GM23338 (cell line): ENCODE measurements at regions not wholly inside any gene's neighbourhood (a gene's known extent, or its start where the extent isn't known, plus 50 kb on each side); places are given as distances from the start of the nearest gene placed in this dataset.

Experiments used
- ATAC-seq: fragments of 200-7000 bp; cut with Tn5 transposase; 3 replicates; pipeline ENCODE4 v1.9.1; 2020
- DNase-seq: peaks from one replicate; pipeline ENCODE4 v3.0.0-alpha.2; 2015; ENCODE audit warnings: low spot score
- H2AFZ ChIP-seq: fragments of 200-600 bp; sonication (generic); 2 replicates; pipeline ENCODE4 v1.8.0; 2016; ENCODE audit warnings: antibody characterized with exemption, mild to moderate bottlenecking, moderate library complexity
- H3F3A ChIP-seq: fragments of 200-600 bp; sonication (generic); replicated peaks from 2 replicates; pipeline ENCODE4 v1.8.0; 2017; ENCODE audit warnings: antibody characterized with exemption, mixed run types, low read depth
- H3K27ac ChIP-seq: fragments of 200-600 bp; sonication (generic); 2 replicates; pipeline ENCODE4 v1.6.1; 2016; ENCODE audit warnings: low read depth
- H3K27me3 ChIP-seq: fragments of 200-600 bp; sonication (generic); 2 replicates; pipeline ENCODE4 v1.8.0; 2016; ENCODE audit warnings: mild to moderate bottlenecking, mixed run types, moderate library complexity; ENCODE audit not compliant: insufficient read depth
- H3K36me3 ChIP-seq: fragments of 200-600 bp; sonication (generic); 2 replicates; pipeline ENCODE4 v1.8.0; 2016; ENCODE audit warnings: mild to moderate bottlenecking; ENCODE audit not compliant: insufficient read depth
- H3K4me1 ChIP-seq: fragments of 200-600 bp; sonication (generic); 2 replicates; pipeline ENCODE4 v1.8.0; 2016; ENCODE audit warnings: mild to moderate bottlenecking, moderate library complexity; ENCODE audit not compliant: insufficient read depth
- H3K4me2 ChIP-seq: fragments of 200-600 bp; sonication (generic); 2 replicates; pipeline ENCODE4 v1.7.1; 2017; ENCODE audit warnings: mixed run types
- H3K4me3 ChIP-seq: fragments of 200-600 bp; sonication (generic); 2 replicates; pipeline ENCODE4 v1.6.1; 2016; ENCODE audit warnings: mixed run types
- H3K79me2 ChIP-seq: fragments of 200-600 bp; sonication (generic); replicated peaks from 2 replicates; pipeline ENCODE4 v1.8.0; 2017; ENCODE audit warnings: mild to moderate bottlenecking; ENCODE audit not compliant: insufficient read depth
- H3K9me2 ChIP-seq: fragments of 200-600 bp; sonication (generic); 2 replicates; pipeline ENCODE4 v1.8.0; 2017; ENCODE audit not compliant: insufficient read depth
- H4K20me1 ChIP-seq: fragments of 200-600 bp; sonication (generic); replicated peaks from 2 replicates; pipeline ENCODE4 v1.8.0; 2017; ENCODE audit warnings: mild to moderate bottlenecking; ENCODE audit not compliant: insufficient read depth
- H3K27ac Mint-ChIP-seq: 2 replicates; pipeline ENCODE4 v1.8.0; 2020; ENCODE audit warnings: inconsistent platforms, mild to moderate bottlenecking, moderate library complexity, mixed read lengths
- H3K27me3 Mint-ChIP-seq: 3 replicates; pipeline ENCODE4 v1.8.0; 2022; ENCODE audit warnings: low read depth, mild to moderate bottlenecking, moderate library complexity, mixed read lengths, inconsistent platforms; ENCODE audit not compliant: insufficient read depth, poor library complexity
- H3K36me3 Mint-ChIP-seq: 3 replicates; pipeline ENCODE4 v1.8.0; 2021; ENCODE audit warnings: low read depth, mild to moderate bottlenecking, inconsistent platforms, moderate library complexity, mixed read lengths
- H3K4me1 Mint-ChIP-seq: 3 replicates; pipeline ENCODE4 v1.8.0; 2020; ENCODE audit warnings: mild to moderate bottlenecking, inconsistent platforms, mixed read lengths
- H3K4me3 Mint-ChIP-seq: 3 replicates; pipeline ENCODE4 v1.8.0; 2021; ENCODE audit warnings: moderate library complexity, mild to moderate bottlenecking, inconsistent platforms, mixed read lengths
- H3K9me3 Mint-ChIP-seq: 3 replicates; pipeline ENCODE4 v1.8.0; 2020; ENCODE audit warnings: moderate library complexity, mild to moderate bottlenecking, inconsistent platforms, mixed read lengths
- CREB1 ChIP-seq: fragments of 250-450 bp; sonication (Bioruptor Pico); IDR thresholded peaks from 2 replicates; pipeline ENCODE4 v1.5.0; 2020; ENCODE audit warnings: low read depth, mild to moderate bottlenecking, moderate library complexity
- EZH2 ChIP-seq: fragments of 200-600 bp; sonication (generic); IDR thresholded peaks from one replicate; pipeline ENCODE4 v1.8.0; 2017; ENCODE audit warnings: antibody characterized with exemption, mild to moderate bottlenecking, low read depth; ENCODE audit not compliant: unreplicated experiment
- EZH2phosphoT487 ChIP-seq: fragments of 200-600 bp; sonication (generic); IDR thresholded peaks from one replicate; pipeline ENCODE4 v1.8.1; 2018; ENCODE audit warnings: antibody characterized with exemption; ENCODE audit not compliant: unreplicated experiment
- JUNB ChIP-seq: IDR thresholded peaks from one replicate; pipeline ENCODE4 v1.6.1; 2016; ENCODE audit warnings: antibody characterized with exemption; ENCODE audit not compliant: unreplicated experiment
- POLR2AphosphoS5 ChIP-seq: IDR thresholded peaks from 2 replicates; pipeline ENCODE4 v1.6.1; 2016; ENCODE audit warnings: antibody characterized with exemption, low read depth
- ZNF114 ChIP-seq: fragments of 250-450 bp; sonication (Bioruptor Pico); IDR thresholded peaks from 2 replicates; pipeline ENCODE4 v1.5.0; 2020; ENCODE audit warnings: mild to moderate bottlenecking, moderate library complexity
- ZNF331 ChIP-seq: fragments of 250-450 bp; sonication (Bioruptor Pico); IDR thresholded peaks from 2 replicates; pipeline ENCODE4 v1.5.0; 2020; ENCODE audit warnings: low read depth, mild to moderate bottlenecking, moderate library complexity
- TF ChIP-seq, protein P1 (sequence below): fragments of 250-450 bp; sonication (Bioruptor Pico); IDR thresholded peaks from 2 replicates; pipeline ENCODE4 v1.5.0; 2020; ENCODE audit warnings: mild to moderate bottlenecking, moderate library complexity
- TF ChIP-seq, protein P2 (sequence below): IDR thresholded peaks from 2 replicates; pipeline ENCODE4 v1.6.1; 2016; ENCODE audit warnings: antibody characterized with exemption

GRCh38 chr2:109998-110397, 63.7 kb upstream of the FAM110C start:
- no peaks in the 10 kb centered on the region for H3K27me3 ChIP-seq
- Mint-ChIP-seq H3K27ac (no peak overlapping the region), H3K36me3 (peaks cover 5% of the 10 kb centered on the region; the same call in 2 of the 3 replicates), H3K27me3 (no peaks in the 10 kb centered on the region), H3K4me1 (peaks cover 15% of the 10 kb centered on the region), H3K4me3 (no peak overlapping the region), H3K9me3 (peaks cover 16% of the 10 kb centered on the region)
- no peaks in the 10 kb centered on the region for H4K20me1 ChIP-seq
- H2AFZ ChIP-seq = no peak overlapping the region
- H3F3A ChIP-seq = no peaks in the 10 kb centered on the region
- no peaks in the 10 kb centered on the region for H3K9me2 ChIP-seq
- no peak for DNase-seq
- H3K4me2 ChIP-seq = no peak overlapping the region
- no peak overlapping the region for H3K27ac ChIP-seq
- no peak for ATAC-seq
- no peaks in the 10 kb centered on the region for H3K79me2 ChIP-seq
- H3K4me3 ChIP-seq = no peak overlapping the region
- H3K4me1 ChIP-seq = peaks cover 9% of the 10 kb centered on the region
- no peaks in the 10 kb centered on the region for H3K36me3 ChIP-seq
- TF ChIP-seq EZH2 (no peak), JUNB (no peak), ZNF114 (CRISPR knock-in tag) (no peak), ZNF331 (no peak), CREB1 (CRISPR knock-in tag) (no peak), POLR2AphosphoS5 (no peak), EZH2phosphoT487 (no peak)
- TF ChIP-seq, protein P1, sequence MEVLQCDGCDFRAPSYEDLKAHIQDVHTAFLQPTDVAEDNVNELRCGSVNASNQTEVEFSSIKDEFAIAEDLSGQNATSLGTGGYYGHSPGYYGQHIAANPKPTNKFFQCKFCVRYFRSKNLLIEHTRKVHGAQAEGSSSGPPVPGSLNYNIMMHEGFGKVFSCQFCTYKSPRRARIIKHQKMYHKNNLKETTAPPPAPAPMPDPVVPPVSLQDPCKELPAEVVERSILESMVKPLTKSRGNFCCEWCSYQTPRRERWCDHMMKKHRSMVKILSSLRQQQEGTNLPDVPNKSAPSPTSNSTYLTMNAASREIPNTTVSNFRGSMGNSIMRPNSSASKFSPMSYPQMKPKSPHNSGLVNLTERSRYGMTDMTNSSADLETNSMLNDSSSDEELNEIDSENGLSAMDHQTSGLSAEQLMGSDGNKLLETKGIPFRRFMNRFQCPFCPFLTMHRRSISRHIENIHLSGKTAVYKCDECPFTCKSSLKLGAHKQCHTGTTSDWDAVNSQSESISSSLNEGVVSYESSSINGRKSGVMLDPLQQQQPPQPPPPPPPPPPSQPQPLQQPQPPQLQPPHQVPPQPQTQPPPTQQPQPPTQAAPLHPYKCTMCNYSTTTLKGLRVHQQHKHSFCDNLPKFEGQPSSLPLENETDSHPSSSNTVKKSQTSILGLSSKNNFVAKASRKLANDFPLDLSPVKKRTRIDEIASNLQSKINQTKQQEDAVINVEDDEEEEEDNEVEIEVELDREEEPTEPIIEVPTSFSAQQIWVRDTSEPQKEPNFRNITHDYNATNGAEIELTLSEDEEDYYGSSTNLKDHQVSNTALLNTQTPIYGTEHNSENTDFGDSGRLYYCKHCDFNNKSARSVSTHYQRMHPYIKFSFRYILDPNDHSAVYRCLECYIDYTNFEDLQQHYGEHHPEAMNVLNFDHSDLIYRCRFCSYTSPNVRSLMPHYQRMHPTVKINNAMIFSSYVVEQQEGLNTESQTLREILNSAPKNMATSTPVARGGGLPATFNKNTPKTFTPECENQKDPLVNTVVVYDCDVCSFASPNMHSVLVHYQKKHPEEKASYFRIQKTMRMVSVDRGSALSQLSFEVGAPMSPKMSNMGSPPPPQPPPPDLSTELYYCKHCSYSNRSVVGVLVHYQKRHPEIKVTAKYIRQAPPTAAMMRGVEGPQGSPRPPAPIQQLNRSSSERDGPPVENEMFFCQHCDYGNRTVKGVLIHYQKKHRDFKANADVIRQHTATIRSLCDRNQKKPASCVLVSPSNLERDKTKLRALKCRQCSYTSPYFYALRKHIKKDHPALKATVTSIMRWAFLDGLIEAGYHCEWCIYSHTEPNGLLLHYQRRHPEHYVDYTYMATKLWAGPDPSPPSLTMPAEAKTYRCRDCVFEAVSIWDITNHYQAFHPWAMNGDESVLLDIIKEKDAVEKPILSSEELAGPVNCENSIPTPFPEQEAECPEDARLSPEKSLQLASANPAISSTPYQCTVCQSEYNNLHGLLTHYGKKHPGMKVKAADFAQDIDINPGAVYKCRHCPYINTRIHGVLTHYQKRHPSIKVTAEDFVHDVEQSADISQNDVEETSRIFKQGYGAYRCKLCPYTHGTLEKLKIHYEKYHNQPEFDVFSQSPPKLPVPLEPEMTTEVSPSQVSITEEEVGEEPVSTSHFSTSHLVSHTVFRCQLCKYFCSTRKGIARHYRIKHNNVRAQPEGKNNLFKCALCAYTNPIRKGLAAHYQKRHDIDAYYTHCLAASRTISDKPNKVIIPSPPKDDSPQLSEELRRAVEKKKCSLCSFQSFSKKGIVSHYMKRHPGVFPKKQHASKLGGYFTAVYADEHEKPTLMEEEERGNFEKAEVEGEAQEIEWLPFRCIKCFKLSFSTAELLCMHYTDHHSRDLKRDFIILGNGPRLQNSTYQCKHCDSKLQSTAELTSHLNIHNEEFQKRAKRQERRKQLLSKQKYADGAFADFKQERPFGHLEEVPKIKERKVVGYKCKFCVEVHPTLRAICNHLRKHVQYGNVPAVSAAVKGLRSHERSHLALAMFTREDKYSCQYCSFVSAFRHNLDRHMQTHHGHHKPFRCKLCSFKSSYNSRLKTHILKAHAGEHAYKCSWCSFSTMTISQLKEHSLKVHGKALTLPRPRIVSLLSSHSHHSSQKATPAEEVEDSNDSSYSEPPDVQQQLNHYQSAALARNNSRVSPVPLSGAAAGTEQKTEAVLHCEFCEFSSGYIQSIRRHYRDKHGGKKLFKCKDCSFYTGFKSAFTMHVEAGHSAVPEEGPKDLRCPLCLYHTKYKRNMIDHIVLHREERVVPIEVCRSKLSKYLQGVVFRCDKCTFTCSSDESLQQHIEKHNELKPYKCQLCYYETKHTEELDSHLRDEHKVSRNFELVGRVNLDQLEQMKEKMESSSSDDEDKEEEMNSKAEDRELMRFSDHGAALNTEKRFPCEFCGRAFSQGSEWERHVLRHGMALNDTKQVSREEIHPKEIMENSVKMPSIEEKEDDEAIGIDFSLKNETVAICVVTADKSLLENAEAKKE = no peak
- TF ChIP-seq, protein P2, sequence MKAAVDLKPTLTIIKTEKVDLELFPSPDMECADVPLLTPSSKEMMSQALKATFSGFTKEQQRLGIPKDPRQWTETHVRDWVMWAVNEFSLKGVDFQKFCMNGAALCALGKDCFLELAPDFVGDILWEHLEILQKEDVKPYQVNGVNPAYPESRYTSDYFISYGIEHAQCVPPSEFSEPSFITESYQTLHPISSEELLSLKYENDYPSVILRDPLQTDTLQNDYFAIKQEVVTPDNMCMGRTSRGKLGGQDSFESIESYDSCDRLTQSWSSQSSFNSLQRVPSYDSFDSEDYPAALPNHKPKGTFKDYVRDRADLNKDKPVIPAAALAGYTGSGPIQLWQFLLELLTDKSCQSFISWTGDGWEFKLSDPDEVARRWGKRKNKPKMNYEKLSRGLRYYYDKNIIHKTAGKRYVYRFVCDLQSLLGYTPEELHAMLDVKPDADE = no peak
